ENCODE measurements at regions not wholly inside any gene's neighbourhood (a gene's known extent, or its start where the extent isn't known, plus 50 kb on each side); places are given as distances from the start of the nearest gene placed in this dataset.

DNA sequence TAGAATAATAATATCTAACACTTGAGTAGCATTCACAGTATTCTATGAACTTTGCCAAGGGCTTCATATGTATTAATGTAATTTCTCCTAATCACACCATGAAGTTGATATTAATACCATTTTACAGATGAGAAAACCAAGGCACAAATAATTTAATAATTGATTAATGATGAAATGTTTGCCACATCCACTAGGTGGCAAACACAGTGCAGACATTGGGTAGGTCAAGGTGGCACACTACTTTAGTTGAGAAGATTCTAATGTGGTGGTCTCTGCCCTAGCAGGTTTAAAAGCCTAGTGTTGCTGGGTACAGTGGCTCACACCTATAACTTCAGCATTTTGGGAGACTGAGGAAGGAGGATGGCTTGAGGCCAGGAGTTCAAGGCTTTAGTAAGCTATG, 412.4 kb downstream of the SUCLA2 start:
- no peak overlapping the region for H3K4me3 ChIP-seq (ENCODE audit: low read depth, low read length)
- CTCF ChIA-PET = no interaction called here
- POLR2A ChIA-PET = no interaction called here
- H3K27ac ChIP-seq (ENCODE audit: low read depth, low read length) = no peak overlapping the region
- no peaks in the 10 kb centered on the region for H3K9me3 ChIP-seq (ENCODE audit: control insufficient read depth, insufficient read depth, low read length)
- H3K27me3 ChIP-seq (ENCODE audit: control insufficient read depth, insufficient read depth, low read length) = no peaks in the 10 kb centered on the region
- TF ChIP-seq, protein P1, sequence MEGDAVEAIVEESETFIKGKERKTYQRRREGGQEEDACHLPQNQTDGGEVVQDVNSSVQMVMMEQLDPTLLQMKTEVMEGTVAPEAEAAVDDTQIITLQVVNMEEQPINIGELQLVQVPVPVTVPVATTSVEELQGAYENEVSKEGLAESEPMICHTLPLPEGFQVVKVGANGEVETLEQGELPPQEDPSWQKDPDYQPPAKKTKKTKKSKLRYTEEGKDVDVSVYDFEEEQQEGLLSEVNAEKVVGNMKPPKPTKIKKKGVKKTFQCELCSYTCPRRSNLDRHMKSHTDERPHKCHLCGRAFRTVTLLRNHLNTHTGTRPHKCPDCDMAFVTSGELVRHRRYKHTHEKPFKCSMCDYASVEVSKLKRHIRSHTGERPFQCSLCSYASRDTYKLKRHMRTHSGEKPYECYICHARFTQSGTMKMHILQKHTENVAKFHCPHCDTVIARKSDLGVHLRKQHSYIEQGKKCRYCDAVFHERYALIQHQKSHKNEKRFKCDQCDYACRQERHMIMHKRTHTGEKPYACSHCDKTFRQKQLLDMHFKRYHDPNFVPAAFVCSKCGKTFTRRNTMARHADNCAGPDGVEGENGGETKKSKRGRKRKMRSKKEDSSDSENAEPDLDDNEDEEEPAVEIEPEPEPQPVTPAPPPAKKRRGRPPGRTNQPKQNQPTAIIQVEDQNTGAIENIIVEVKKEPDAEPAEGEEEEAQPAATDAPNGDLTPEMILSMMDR (IDR thresholded peaks at IDR 0.05; ENCODE audit: low read depth, low read length) = no peak
- no peak for DNase-seq (ENCODE audit: low read depth, low spot score)

DNA sequence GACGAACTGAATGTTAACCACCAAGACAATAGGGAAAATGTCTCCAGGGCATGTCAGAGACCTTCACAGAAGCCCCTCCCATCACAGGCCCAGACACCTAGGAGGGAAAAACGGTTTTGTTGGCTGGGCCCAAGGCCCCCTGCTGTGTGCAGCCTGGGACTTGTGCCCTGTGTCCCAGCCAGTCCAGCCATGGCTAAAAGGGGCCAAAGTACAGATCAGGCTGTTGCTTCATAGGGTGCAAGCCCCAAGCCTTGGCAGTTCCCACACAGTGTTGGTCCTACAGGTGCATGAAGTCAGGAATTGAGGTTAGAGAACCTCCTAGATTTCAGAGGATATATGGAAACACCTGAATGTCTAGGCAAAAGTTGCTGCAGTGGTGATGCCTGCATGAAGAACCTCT, 428.7 kb downstream of the SUCLA2 start:
- H3K9me3 ChIP-seq (ENCODE audit: control insufficient read depth, insufficient read depth, low read length) = peaks cover 24% of the 10 kb centered on the region
- no peak for DNase-seq (ENCODE audit: low read depth, low spot score)
- ChIA-PET POLR2A (no interaction called here), CTCF (no interaction called here)
- peaks cover 2% of the 10 kb centered on the region for H3K27me3 ChIP-seq (ENCODE audit: control insufficient read depth, insufficient read depth, low read length)
- TF ChIP-seq, protein P1 (IDR thresholded peaks at IDR 0.05; ENCODE audit: low read depth, low read length) = no peak
- no peak overlapping the region for H3K27ac ChIP-seq (ENCODE audit: low read depth, low read length)
- H3K4me3 ChIP-seq (ENCODE audit: low read depth, low read length) = no peak overlapping the region

DNA sequence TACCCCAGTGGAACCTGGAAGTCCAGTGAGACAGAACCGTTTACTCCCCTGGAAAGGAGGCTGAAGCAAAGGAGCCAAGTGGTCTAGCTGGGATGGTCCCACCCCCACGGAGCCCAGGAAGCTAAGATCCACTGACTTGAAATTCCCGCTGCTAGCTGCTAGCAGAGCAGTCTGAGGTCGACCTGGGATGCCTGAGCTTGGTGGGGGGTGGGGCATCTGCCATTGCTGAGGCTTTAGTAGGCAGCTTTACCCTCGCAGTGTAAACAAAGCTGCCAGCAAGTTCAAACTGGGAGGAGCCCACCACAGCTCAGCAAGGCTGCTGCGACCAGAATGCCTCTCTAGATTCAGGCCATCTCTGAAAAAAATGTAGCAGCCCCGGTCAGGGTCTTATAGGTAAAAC, 437.0 kb downstream of the SUCLA2 start:
- no peak overlapping the region for H3K27ac ChIP-seq (ENCODE audit: low read depth, low read length)
- ChIA-PET CTCF (no interaction called here), POLR2A (no interaction called here)
- H3K9me3 ChIP-seq (ENCODE audit: control insufficient read depth, insufficient read depth, low read length) = no peaks in the 10 kb centered on the region
- no peak overlapping the region for H3K4me3 ChIP-seq (ENCODE audit: low read depth, low read length)
- H3K27me3 ChIP-seq (ENCODE audit: control insufficient read depth, insufficient read depth, low read length) = no peaks in the 10 kb centered on the region
- TF ChIP-seq, protein P1 (IDR thresholded peaks at IDR 0.05; ENCODE audit: low read depth, low read length) = no peak
- DNase-seq (ENCODE audit: low read depth, low spot score) = no peak

DNA sequence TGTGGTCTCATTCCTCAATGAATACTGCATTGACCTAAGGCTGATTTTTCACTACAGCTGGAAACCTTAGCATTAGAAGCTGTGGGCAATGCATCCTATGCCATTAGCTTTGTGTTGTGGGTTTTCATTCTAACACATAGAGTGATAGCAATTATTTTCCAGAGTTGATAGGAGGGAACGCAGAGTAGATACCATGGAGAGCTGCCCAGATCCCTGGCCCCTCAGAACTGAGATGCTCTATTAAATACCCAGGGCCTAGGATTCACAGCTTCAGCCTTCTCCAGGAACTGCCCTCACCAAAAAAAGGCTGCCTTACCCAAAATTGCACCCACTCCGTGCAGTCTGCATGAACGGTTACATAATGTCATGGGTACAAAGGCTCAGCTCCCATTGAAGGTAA, 444.4 kb downstream of the SUCLA2 start:
- Histone ChIP-seq H3K27me3 (ENCODE audit: control insufficient read depth, insufficient read depth, low read length) (no peaks in the 10 kb centered on the region), H3K4me3 (ENCODE audit: low read depth, low read length) (no peak overlapping the region), H3K27ac (ENCODE audit: low read depth, low read length) (no peak overlapping the region), H3K9me3 (ENCODE audit: control insufficient read depth, insufficient read depth, low read length) (no peaks in the 10 kb centered on the region)
- ChIA-PET CTCF (no interaction called here), POLR2A (no interaction called here)
- TF ChIP-seq, protein P1 (IDR thresholded peaks at IDR 0.05; ENCODE audit: low read depth, low read length) = no peak
- no peak for DNase-seq (ENCODE audit: low read depth, low spot score)

DNA sequence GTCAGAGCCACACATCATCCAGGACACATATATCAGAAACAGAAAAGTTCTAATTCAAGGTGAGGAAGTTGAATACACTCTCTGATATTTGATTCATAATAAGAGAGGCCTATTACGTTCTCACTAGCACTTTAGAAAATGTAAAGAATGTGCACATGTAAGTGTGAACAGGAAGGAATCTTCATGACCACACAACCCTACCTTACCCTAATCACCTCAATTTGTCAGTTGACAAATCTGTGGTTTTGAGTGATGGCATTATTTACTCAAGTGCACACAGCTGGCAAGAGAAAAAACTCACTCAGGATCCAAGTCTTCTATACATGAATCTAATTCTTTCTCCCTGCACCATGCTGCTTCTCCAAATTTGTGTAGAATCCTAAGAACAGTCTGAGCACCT, 445.8 kb downstream of the SUCLA2 start:
- no peak overlapping the region for H3K4me3 ChIP-seq (ENCODE audit: low read depth, low read length)
- CTCF ChIA-PET = interaction anchor here (0.6 kb wide), 1 partner anchor 634 kb away, joined by 4 read pairs; no protein-coding TSS in a partner anchor
- TF ChIP-seq, protein P1 (IDR thresholded peaks at IDR 0.05; ENCODE audit: low read depth, low read length) = no peak
- H3K27me3 ChIP-seq (ENCODE audit: control insufficient read depth, insufficient read depth, low read length) = no peaks in the 10 kb centered on the region
- no peak overlapping the region for H3K27ac ChIP-seq (ENCODE audit: low read depth, low read length)
- H3K9me3 ChIP-seq (ENCODE audit: control insufficient read depth, insufficient read depth, low read length) = no peaks in the 10 kb centered on the region
- DNase-seq (ENCODE audit: low read depth, low spot score) = no peak
- POLR2A ChIA-PET = no interaction called here

All from AG04450 (cell line).